SKM-1 (cell line): ENCODE measurements at regions not wholly inside any gene's neighbourhood (a gene's known extent, or its start where the extent isn't known, plus 50 kb on each side); places are given as distances from the start of the nearest gene placed in this dataset.
"Not testable (repeated sequence)": the region's sequence is repeated elsewhere in the genome, so short reads cannot be mapped to it uniquely, and the experiment has no call there.

Source experiments
- DNase-seq: peaks from one replicate; lab custom pipeline; 2025; ENCODE audit not compliant: unreplicated experiment; lab: John Stamatoyannopoulos, UW

DNA sequence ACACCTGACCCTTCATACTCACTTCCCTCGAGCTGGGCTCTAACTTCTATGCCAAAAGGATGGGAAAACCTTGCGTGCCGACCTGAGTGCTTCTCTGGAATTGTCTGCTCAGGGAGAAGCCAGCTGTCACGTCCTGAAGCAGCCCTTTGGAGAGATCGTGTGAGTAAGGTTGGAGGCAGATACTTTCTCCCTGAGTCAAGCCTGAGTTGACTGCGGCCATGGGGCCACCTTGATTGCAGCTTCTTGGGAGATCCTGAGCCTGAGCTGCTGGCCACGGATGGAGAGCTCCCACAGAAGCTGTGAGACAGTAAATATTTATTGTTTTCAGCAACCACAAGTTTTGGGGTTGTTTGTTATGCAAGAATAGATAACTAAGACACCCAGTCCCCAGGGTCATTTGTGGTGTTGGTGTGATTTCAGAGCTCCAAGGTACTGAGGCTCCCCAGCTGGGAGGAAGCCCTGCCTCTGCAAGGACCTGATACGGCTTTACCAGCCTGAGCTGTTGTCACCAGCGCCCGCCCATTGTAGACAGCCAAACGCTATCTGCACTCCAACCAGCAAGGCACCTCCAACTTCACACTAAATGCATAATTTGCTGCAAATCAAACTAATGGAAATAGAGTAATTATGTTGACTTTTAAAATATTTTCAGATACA is 531.6 kb downstream of the PTPRU start:
- DNase-seq: no peak

DNA sequence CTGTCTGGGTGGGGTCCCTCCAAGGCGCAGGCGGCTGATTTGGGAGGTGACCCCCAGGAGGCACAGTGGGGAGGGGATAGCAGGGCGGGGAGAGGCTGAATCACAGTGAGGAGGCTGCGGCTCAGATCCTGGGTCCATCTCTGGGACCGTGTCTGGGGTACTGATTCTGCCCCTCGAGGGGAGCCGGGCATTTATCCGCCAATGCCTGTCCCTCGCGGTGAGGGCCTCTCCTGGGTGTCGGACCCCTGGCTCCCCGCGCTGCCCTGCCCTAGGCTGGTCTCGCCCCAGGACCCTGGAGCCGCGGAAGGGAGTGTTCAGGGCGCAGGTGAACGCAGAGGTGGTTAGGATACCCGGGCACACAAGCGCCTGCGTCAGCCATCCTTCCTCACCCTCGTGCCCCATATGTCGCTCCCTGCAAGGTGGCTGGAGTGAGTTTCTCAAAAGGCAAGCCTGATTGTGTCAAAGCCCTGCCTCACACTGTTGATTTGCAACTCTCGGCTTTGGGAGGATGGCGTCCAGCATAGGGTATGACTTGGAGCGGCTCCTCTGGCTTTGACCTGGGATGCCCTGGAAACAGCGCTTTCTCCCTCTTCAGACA is 530.9 kb downstream of the PTPRU start:
- DNase-seq: no peak

DNA sequence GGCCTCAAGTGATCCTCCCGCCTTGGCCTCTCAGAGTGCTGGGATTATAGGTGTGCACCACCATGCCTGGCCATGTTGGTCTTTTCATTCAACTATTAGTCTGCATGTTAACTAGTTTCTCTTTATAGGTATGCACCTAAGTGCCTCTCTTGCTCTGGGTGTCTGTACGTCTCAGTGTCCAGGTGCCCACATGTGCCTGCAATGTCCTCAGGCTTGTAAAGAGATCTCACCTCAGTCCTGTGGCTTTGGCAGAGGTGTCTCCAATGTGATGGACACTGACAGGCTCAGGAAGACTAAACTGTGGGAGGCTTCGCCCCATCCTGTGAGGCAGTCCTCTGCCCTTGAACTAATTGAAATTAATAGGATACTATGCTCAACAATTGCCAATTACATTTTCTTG is 526.3 kb downstream of the PTPRU start:
- no peak for DNase-seq

DNA sequence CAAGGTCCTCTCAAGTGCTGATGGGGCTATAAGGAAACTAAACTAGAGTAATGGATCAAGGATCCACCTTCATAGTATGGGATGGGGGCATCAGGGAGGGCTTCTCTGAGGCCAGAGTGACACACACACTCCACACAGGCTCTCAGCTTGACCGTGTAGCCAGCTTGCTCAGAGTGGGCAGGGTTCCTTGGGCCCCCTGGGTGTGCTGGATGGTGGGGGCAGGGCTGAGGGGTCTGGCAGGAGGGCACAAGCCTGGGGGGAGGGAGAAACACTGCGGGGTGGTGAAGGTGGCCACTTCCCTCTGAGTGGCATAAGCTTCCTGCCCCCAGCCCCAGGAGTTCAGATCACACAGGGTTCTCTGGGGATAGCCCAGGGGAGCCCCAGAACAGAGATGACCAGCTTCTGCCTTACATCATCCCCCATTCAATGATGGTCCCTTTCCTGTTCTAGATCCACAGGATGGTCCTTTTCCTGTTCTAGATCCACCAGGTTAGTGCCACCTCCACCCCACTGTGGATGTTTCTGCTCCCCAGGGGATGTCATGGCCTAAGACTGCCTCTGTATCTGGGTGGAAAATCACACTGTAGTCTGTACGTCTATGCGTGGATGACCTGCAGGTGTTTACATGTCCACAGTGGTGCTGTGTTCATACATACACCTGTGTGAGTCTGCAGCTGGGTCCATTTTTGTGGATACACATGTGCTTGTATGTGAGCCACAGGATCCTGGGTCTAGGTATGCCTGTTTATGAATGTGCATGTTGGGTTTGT is 525.0 kb downstream of the PTPRU start:
- DNase-seq: no peak

DNA sequence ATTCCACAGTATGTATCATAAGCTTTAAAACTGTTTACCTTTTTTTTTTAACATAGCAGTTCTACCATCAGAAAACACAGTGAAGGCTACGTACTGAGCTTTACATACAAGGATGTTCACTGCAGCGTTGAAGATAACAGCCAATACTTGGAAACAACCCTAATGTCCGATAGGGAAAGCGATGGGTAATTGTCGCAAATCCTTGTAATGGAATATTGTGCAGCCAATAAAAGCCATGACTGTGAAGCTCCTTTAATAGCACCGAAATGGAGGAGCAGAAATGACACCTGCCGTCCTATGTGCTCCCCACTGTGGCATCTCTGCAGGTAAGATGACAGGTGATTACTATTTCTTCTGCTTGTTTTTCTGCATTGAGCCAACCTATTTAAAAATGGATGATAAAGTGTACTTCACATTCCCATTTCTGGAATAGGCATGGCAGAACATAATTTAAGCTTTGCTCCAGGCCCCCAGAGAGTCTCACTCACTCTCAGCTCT is 523.8 kb downstream of the PTPRU start:
- DNase-seq: no peak

DNA sequence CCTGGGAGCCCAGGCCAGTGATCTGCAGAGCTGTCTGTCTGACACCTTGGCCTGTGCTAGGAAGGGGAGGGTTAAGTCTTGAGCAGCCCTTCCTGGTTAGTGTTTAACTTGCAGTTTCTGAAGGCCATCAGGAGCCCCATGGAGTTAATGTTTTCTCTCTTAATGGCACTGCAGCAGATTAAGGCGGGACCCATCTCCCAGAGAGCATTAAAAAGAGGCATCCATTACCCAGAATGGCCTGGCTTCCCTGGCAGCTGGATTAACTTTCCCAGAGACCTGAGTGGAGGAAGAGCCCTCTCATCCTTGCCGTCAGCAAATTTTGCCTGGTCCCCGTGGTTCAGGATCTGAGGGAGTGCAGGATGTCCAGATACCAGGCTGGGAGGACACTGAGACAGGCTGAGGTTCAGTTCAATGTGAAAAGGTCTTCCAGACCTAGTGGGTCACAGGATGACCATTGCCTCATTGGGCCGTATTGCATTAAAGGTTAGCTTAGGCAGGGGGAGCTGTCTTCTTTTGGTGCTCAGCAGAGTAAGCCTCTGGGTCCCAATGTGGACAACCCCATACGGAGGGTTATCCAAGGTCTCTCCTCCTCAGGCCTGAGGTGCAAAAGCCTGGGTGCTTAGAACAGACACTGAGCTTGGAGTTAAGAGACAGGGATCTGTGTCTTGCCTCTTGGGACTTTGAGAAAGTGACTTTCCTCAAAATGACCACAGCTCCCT is 522.6 kb downstream of the PTPRU start:
- no peak for DNase-seq

DNA sequence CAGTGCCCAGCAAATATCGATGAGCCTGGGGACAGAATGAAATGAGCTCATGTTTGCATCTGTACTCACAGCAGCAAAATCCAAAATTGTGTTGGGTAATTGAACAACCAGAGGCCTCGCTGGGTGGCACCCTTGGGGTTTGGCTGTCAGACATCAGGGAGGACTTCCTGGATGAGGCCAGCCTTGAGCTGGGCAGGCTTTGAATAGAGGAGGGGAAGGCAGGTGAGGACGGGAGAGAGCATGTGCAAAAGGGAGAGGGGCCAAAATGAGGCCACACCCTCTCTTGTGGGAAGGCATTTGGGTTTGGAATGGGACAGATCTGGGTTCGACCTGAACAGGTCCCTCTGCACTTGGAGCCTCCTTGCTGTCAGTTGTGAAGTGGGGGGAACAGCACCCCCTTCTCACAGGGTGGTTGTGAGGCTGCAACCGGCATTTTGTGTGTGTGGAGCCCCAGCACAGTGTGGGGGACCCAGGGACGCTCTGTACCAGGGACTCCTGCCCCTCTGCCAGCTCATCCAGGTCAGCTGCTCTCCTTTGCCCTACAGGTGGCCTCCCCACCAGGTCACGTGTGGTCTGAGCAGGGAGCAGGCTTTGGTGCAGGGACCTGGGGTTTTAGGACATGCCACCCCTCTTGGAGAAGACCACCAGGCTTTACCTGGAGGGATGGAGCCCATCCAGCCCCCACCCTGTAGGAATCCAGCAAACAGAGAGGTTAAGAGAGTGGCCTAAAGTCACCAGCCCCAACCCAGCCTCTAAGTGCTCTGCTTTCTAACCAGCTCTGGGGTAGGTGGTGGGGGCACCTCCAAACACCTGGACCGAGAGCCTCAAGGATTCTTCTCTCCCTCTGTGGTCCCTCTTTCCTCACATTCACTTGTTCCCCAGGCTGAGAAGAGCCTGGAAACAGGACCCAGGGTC is 521.8 kb downstream of the PTPRU start:
- no peak for DNase-seq

DNA sequence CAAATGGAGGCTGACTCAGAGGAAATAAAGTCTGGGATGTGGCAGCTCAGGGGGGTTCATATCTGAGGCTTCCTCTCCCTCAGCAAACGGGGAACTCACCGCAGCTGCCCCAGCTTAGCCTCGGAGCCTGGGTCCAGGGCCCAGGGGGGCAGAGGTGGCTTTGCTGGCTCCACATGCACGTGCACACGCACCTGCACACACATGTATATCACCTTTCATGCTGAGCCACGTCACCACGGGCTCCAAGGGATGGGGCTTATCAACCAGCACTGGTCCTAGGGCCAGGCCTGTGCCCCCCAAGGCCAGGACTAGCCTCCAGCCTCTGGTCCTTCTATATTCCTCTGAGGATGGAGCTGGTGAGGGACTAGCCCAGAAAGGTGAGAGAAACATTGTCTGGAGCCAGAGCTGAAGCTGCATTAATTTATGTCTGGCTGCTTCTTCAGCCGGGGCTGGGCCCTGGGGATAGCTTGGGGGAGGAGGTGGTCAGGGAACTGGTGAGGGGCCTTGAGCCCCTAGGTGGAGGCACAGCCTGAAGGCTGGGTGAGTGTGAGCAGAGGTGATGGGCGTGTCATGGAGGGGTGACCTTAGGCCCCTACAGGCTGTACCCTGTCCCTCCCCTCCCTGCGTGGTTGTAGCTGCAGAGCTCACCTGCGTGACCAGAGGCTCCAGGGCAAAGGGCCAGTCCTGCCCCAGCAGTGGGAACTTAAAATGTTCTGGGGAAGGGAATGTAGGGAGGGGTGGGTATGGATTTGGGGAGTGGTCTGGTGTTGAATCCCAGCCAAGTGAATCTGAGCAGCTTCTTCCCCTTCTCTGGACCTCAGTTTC is 520.8 kb downstream of the PTPRU start:
- no peak for DNase-seq

DNA sequence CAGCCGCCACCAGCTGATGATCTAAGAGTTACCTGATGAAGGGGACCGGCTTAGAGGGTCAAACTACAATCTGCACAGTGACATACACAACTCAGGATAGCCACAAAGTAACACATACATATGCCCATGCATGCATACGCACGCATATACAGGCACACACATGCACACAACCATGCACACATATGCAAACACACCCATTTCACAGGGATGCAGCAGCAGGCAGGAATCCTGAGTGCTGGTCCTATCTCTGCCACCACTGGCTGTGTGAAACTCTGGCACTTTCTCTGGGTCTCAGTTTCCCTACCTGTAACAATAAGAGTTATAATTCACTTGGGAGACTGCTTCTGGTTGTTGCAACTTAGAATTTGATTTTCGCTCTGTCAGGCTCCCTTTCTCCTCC is 520.2 kb downstream of the PTPRU start:
- DNase-seq: no peak

DNA sequence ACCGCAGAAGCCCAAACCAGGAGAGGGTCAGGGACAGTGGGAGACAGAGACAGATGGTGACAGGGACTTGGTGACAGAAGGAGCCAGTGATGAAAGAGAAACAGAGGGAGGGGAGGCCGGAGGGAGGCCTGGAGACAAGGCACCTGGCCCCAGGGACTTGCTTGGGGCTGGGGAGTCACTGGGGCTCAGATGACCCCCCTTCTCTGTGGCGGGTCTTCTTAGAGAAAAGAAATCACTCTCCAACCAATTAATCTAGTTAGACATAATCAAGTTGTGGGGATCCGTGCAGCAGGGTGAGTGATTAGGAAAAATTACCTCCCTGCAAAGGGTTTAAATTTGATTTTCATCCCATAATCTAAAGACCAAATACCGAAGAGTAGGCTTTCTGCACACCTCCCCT is 519.8 kb downstream of the PTPRU start:
- DNase-seq: no peak

DNA sequence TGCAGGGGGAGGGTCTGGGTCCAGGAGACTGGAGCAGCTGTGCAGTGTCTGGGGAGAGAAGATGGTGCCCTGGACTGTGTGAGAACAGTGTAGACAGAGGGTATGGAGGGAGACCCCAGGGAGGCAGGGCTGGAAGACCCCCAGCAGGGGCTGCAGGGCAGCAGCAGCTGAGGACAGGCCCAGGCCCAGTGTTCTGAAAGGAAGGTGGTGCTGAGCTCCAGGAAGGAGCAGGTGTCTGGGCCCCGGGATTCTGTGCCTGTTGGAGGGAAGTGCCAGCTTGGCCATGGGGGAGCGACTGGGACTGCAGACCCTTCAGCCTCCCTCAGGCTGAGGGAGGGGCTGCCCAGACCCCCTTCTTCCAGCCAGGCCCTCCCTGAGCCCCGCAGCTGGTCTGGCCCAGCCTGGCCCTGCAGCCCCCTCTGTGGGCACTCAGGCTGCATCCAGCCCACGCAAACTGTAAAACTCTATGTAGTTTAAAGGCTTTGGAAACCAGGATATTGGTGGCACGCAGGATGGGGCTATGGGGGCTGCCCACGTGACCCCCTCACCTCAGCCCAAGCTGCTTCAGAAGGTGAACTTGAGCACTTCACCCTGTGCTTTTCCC is 519.2 kb downstream of the PTPRU start:
- not testable (repeated sequence) for DNase-seq

DNA sequence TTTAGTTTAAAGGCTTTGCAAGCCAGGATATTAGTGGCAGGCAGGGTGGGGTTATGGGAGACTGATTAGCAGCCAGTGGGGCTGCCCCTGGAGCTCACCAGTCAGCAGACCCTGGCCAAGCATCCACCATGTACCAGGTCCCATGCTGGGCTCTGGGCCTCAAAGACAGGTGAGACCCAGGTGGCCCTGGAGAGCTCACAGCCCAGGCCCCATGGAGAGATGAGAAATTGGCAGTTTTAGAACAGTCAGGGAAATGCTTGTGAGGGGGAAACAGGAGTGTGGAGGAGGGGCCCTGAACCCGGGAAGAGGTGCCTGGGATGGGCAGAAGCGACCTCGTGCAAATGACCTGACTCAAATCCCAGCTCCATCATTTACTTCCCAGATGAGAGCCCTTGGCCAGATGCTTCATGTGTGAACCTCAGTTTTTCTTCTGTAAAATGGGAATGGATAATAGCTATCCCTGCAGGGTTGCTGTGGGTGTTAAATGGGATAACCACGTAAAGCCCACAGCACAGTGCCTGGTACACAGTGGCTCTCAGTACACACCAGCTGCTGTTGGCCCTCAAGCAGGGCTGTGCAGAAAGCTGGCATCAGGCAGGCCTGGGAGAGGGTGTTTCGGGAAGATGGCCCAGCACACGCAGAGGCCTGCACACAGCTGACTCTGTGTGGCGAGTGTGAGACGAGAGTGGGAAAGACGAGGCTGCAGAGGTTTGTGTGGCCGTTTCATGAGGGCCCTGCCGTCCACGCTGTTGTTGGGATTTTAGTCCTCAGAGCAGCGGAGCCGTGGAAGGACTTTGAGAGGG is 518.5 kb downstream of the PTPRU start:
- DNase-seq: no peak

DNA sequence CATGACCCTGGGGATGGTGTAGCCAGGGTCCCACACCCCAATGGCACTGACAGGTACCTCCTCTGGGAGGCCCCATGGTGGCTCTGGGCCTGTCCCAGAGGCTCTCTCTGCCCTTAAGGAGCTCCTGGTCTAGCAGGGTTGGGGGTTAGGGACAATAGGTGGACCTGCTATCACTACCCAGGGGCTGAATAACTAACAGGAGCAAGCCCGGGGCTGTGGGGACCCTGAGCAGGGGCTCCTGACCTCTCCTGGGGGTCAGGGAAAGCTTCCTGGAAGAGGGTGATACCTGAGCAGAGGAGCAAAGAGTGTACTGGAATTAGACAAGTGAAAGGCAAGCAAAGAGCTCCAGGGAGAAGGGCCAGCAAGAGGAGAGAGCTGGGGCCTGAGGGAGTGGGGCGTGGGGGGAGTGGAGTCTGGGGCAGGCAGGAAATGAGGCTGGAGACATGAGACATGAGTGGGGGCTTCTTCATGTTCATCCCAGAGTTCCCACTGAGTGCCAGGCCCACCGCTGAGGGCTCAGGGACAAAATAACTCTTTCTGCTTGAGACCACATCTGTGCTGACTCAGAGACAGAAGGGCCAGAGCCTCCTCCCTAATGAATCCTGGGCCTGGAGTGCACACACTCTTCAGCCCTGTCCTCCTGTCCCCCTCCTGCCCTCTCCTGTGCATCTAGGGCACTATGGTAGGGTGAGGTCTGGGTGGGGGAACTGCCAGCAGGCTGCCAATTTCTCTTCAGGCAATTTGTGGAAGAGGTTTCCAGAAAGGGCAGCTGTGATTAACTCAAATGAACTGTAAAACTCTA is 517.6 kb downstream of the PTPRU start:
- DNase-seq: no peak

DNA sequence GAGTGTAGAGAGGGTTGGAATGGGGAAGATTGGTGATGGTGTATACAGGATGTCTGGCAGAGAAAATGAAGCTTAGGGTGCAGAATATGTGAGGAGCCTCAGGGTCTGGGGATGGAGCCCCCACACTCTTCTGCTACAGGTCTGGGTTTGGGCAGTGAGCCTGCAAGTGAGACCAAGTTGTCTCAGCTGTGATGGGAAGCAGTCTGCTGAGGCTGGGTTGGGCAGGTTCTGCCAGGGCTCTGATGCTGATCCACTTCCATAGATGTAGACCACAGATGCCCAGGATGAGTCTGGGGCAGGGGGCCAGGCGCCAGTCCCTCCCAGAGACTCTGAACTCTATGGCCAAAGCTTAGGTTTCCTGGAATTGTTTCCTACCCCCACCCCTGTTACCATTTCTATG is 516.9 kb downstream of the PTPRU start:
- DNase-seq: no peak

DNA sequence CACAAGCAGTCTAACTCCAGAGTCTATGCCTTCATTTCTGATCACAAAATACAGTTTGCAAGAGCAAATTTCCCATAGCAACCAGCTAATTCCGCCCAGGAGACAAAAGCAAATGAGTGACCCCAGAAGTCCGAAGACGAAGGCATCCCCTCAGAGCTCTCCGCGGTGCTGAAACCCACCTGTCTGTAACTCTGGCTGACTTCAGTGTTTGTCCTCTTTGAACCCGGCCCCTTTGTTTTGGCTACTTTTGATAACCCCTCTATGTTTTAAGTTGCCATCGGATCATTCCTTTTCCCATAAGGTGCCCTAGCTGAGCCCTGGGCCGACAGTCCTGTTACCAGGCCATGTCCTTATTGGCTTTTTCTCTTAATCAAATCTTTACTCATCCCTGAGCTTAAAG is 515.8 kb downstream of the PTPRU start:
- no peak for DNase-seq

DNA sequence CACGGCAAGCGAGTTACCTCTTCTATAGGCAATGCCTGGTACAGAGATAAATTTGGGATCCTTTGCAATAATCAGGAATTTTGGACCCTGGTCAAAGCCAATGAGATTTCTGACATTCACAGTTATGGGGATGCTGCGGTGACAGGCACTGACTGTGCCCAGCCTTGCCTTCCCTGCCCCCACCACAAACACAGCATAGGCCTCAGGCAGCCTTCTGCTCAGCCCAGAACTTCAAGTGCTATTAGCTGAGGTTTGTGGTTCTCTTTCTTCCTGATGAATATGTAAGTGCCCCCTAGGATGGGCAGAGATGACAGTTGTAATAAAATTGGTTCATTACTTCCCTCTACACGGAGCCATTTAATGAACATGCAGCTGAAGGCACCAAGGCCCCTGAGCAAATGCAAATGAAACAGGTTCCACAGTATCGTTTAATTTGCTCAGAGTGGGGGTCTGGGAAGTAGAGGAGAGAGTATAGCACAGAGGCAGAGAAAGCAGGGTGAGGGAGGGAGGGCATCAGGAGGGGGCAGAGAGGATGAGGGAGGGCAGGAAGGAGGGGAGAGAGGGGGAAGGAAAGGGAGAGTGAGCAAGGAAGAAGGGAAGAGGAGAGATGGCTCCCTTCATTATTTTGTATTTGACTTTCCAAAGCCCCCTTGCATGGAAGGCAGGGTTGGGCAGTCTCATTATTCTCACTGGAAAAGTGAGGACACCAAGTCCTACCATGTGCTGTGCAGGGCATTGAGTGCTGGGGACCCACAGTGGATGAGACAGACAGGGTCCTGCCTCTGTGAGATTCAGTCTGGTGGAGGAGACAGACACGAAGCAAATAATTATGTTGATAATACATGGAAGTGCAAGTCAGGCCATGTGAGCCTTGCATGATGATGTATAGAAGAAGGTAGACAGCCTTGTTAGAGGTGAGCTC is 513.0 kb downstream of the PTPRU start:
- DNase-seq: no peak

DNA sequence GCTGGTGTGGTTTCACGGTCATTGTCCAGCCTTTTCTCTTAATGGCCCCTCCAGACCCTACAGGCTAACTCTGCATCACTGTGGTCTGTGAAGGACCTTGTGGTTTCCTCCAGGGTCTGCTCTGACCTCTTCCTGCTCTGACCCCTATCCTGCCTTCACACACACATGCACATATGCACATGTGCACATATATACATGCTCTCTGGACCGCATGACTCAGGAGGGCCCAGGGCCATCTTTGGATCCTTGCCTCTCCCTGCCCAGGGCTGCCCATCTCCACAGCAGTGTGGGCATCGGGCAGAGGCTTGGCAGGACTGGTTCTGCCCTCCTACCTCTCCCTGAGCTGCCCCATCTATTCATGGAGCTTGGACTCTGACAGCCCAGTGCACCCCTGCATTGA is 510.9 kb downstream of the PTPRU start:
- DNase-seq: no peak
